NCI-H1694 (cell line): ENCODE measurements at regions not wholly inside any gene's neighbourhood (a gene's known extent, or its start where the extent isn't known, plus 50 kb on each side); places are given as distances from the start of the nearest gene placed in this dataset.

Source experiments
- DNase-seq: peaks from one replicate; lab custom pipeline; 2025; lab: John Stamatoyannopoulos, UW

GRCh38 chr4:123878976-123879375, 482.4 kb downstream of the SPRY1 start:
- DNase-seq = no peak

DNA sequence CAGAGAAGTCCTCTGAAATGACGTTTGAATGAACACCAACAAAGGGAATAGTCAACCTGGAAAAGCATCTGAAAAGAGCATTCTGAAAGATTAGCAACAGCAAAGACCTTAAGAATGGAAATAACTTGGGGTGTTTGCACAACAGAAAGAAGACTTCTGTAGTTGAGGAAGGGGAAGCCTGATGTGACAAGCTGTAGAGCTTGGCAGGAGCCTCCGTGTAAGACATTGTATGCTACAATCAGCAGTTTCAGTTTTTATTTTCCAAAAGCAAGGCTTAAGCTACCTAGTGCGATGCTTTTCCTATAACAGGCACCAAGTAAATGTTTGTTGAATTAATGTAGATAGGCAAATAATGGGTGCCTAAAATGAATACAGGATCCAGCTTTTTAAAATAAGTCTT, 484.0 kb downstream of the SPRY1 start:
- no peak for DNase-seq

- no peak for DNase-seq
Observed at GRCh38 chr4:123884922-123885321, 488.3 kb downstream of the SPRY1 start.

DNA sequence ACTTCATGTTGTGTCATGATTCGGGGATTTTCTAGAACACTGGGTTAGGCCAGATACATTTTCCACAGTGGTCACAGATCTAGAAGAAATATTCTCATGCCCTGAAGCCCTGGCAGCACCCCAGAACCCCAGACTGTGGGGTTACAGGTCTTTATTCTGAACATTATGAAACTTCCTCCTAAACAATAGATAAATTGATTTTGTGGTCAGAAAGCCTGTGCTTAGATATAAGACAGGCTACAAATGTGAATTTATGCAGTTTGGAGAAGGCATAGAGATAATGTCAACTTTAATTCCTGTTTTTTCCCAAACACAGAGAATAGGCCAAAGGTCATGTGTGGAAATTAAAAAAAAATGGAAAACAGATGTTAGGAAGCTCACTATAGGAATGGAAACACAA, 492.9 kb downstream of the SPRY1 start:
- DNase-seq = no peak

- no peak for DNase-seq
Observed at GRCh38 chr4:123890889-123891288, 494.3 kb downstream of the SPRY1 start.

DNA sequence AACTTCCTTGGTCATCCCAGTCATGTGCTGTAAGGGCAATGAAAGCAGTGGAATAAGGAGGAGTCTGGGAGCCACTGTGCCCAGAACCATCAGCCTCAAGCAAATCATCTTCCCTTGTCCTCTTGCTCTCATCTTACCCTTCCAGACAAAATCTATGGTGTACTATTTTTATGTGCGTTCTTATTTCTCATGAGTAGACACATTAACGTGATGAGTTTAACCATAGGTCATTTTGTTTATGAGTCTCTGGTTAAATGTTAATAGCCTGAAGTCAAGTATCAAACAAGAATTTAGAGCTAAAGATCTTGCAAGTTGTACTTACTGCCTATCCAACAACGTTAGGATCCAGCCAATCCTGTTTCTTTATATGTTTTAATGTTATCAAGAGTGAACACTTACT, 495.3 kb downstream of the SPRY1 start:
- DNase-seq = no peak

DNA sequence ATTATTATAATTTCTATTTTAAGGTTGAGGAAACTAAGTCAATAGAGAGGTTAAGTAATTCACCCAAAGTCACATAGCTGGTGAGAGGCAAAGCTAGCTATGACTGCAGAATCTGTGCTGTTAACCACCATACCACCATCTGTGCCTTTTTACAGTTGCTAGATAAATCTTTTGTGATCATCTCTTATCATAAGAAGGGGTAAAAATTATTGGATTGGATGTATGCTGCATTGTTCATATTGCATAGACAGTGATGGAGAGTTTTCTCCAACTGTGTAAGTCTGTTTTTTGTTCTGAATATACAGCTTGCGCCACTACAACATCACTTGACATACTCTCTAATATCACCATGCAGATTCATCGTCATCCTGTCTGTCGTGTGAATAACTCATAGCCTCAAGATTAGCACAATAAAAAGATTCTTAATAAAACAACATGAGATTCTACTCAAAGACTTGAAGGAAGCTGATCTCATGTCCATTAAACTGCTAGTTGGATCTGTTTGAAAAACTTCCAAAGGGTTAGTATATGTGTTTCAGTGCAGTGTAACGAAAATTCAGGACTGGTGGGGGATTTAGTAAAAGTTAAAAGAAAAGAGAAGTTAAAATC, 495.9 kb downstream of the SPRY1 start:
- DNase-seq = no peak

DNA sequence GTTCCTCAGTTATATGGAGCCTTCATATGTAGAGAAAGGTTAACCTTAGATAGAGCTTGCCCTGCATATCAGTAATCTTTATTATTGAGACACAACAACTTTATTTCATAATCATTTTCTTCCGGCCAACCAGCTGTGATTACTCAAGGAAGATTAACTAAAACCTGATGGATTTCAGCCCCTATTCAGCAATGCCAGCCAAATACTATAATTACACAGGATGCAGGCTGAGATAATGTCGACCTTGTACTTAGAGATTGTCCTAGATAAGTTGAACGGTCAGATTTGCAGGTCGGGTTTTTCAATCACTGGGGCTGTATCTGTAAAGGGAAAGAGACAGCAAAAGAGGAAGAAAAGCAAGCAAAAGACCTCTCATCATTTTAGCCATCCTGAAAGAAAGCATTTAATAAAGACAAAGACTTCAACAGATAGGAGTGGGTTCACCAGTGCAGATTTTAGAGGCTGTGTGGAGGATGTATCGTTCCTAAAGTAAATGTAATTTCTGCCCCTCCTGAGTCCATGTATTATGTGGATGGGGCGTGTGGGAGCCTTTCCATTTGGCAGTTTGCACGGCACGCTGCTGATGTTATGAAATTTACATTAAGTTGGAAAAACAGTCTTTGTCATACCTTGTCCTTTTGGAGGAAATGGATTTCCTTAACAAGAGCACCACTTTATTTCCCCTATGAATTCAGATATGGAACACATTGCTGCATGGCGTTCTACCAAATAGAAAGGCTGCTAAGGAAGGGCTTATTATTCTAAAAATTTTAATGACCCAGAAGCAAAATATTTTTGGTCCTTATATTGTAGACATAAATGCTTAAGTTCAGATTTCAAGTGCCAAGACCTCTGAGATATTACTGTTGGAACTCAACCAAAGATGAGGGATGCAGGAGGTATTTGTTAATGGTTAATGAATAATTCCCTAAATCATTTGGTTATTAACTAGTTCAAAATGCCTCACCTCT, 496.7 kb downstream of the SPRY1 start:
- no peak for DNase-seq

- DNase-seq = no peak
Observed at GRCh38 chr4:123896446-123897071, 500.0 kb downstream of the SPRY1 start.

DNA sequence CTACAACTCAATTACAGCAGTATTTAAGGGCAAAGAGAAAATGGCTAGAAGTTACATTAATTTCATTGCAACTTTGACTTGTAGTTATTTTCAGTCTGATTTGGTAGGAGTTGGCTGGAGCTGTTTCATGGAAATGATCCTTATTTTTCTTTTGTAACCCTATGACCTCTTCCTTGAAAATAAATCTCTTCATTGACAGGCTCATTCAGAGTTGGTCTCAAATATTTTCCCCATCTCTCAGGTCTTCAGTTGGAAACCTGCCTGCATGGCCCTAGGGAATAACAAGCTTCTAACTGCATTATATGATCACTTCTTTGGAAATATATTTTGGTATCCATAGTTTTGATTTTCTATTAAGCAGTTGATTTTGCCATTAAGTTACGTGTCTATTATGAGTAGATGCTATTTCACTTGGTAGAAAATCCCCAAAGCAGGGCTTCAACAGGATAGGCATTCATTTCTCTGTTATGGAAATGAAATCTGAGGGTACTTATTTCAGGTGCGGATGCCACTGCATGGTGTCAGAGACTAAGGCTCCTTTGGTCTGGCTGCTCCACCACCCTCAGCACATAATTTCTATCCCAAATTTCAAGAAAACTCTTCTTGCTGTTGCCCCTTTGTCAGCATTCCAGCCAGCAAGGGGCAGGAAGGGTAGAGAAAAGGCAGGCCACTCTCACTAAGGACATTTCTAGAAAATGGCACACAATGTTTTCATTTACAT, 502.5 kb downstream of the SPRY1 start:
- no peak for DNase-seq

DNA sequence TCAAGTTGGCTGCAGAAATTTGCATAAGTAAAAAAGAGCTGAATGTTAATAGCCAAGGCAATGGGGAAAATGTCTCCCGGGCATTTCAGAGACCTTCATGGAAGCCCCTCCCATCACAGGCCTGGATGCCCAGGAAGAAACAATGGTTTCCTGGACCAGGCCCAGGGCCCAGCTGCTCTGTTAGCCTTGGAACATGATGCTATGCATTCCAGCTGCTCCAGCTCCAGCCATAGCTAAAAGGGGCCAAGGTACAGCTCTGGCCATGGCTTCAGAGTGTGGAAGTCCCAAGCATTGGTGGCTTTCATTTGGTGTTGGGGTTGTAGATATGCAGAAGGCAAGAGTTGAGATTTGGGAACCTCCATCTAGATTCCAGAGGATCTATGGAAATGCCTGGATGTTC, 508.3 kb downstream of the SPRY1 start:
- no peak for DNase-seq

GRCh38 chr4:123913598-123913997, 517.0 kb downstream of the SPRY1 start:
- DNase-seq = no peak

- DNase-seq = no peak
Observed at GRCh38 chr4:123916821-123917220, 520.2 kb downstream of the SPRY1 start.

GRCh38 chr4:123919576-123920098, 523.0 kb downstream of the SPRY1 start:
- DNase-seq = no peak

GRCh38 chr4:123921339-123921738, 524.7 kb downstream of the SPRY1 start:
- no peak for DNase-seq

DNA sequence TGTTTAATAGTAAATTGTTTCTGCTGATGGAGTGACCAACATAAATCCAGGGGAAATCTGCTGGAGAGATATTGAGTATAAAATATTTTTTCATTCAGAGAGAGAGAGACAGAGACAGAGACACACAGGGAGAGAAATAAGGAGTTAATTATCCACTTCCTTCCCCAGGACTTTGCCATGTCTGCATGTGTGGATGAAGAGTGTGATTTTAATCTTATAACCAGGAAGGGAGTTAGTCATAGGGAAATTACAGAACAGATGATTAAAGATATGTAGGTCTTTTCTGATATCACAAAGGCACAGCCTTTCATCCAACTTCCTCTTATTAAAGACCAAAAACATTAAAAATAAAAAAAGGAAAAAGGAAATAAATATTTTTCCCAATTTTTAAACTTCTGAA, 526.3 kb downstream of the SPRY1 start:
- no peak for DNase-seq

DNA sequence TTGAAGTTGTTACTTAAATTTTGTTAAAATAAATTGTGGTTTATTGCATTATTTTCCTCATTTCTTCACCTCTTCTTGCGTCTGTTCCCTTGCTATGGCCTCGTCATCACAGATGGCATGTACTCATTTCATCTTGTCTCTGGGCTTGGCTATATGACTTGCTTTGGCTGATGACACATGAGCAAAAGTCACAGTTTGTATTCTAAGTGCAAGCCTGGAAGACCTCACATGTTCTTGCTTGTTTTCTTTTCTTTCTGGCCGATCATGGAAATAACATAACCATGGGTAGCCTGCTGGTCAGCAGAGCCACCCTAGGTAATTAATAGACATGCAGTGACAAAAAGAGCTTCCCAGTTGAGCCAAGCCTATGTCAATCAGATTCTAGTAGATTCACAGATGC, 527.9 kb downstream of the SPRY1 start:
- DNase-seq = no peak

- DNase-seq = no peak
Observed at GRCh38 chr4:123929565-123929964, 533.0 kb downstream of the SPRY1 start.

- DNase-seq = no peak
Observed at GRCh38 chr4:123930996-123931395, 534.4 kb downstream of the SPRY1 start.

DNA sequence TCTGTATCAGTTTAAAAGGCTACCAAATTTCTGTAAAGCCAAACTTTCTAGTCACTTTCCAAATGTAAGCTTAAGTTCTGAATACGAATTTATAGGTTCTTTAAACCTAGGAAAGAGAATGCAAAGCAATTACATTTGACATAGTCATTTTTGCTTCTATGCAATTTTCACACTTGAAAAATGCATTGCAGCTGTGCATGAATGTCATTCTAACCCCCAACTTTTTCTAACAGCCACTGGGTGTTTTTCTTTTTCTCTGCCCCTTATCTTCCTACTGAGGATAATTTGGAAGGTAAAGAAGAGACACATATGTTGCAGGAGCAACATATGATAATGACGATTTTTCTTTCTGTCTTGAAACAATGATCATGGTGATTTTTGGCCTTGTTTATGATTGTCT, 537.5 kb downstream of the SPRY1 start:
- no peak for DNase-seq

DNA sequence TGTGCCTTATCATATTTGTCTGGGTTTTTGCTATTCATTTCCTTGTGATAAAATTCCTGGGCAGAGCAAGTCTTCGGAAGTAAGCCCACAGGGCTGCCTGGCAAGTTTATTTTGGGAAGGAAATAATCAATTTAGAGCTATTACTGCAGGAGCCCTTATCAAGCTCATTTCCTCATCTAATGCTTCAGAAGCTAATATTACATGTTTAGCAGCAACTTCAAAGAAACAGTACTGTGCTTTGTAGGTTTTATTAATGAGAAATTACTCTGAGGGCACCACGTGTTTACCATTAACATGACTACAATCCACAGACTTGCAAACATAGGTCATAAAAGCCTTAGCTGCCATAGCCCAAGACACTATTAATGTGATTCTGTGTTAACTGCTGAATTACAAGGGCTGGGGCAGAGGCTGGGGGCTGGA, 540.0 kb downstream of the SPRY1 start:
- DNase-seq = no peak

GRCh38 chr4:123937581-123937980, 541.0 kb downstream of the SPRY1 start:
- no peak for DNase-seq
